Stimulated activated CD4-positive, alpha-beta T cell treated with anti-CD3 and anti-CD28 coated beads, Interleukin-2, amount 100 ng/mL, for 24 hours (primary cell): ENCODE measurements at regions not wholly inside any gene's neighbourhood (a gene's known extent, or its start where the extent isn't known, plus 50 kb on each side); places are given as distances from the start of the nearest gene placed in this dataset.
"Not testable (repeated sequence)": the region's sequence is repeated elsewhere in the genome, so short reads cannot be mapped to it uniquely, and the experiment has no call there.

Experiments
- DNase-seq, 2 donors: peaks; one replicate each; pipeline ENCODE4 v3.0.0-alpha.2; 2020

DNA sequence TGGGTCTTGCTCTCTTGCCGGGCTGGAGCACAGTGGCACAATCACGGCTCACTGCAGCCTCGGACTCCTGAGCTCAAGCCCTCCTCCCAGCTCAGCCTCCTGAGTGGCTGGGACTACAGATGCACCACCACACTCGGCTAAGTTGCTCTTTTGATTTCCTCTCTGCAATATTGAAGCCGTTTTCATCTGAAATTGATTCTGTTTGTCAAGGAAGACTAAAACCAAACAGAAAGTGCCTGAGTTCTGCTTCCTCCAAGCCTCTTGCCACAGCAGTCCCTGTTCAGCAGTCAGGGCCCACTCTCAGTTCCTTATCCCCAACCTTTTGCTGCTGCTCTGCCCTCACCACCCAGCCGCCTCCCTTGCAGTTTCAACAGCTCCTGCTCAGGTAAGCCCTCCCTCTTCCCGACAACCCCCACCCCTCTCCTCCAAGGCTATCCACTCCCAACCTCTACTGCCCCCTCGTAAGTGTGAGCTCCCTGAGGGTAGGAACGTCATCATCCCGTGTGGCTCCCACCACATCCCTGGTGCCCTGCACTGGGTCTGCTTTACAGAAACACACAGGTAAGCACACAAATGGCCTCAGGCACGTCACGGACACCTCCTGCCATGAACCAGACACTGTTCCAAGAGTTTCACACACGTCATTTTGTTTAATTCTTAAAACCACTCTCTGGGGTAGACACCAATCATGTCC lies 70.7 kb upstream of the TAB2 start:
- DNase-seq, result no peak

DNA sequence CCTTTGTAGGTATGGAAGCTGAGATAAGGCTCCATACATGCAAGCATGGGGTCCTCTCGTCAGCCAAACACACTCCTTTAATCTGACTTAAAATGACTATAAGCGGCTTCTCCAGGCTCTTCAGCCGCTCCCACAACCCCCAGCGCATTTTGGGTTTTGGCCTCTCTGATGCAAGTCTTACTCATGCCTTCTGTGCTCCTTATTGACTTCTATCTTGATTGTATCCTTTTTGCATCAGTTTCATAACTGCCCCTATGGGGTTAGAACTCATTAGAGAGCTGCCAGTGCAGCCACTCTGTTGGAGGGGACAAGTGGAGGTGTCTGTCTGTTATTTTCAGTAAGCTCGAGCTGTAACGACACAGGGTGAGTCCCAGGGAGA lies 70.1 kb upstream of the TAB2 start:
- no peak for DNase-seq

DNA sequence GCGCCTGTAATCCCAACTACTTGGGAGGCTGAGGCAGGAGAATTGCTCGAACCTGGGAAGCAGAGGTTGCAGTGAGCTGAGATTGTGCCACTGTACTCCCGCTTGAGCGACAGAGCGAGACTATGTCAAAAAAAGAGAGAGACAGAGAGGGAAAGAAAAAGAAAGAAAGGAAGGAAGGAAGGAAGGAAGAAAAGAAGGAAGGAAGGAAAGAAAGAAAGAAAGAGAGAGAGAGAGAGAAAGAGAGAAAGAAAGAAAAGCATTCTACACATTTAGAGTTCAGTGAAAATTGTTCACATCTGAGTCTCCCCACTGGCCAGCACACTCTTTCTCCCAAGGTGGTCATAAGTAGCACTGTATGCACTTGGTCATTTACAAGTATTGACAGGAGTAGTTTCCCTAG lies 69.2 kb upstream of the TAB2 start:
- not testable (repeated sequence) for DNase-seq

DNA sequence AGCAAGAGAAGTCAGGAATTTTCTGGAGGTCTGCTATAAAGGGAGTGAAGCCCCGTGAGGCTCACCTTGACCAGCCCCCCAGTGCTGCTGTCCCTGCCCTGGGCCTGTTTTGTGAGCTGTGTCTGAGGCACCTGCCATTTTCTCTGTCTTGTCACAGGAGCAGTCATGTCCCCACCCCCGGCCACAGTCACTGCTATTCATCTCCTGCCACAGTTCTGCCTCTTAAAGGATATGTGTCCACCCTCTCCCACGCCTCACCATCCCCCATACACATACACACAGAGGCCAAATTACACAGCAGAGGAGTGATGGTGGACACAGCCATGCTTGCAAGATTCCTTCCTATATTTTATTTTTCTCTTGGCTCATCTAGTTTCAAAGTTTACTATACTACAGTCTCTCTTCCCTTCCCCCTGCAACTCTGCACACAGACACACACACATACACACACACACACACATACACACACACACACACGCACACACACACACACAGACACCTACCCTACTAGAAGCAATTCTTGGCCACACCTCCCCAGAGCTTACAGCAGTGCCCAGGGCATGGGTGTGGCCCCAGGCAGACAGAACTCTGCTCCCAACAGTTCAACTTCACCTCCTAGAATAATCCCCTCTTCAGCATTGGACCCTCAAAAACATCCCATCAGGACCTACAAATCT lies 68.7 kb upstream of the TAB2 start:
- DNase-seq, result no peak

DNA sequence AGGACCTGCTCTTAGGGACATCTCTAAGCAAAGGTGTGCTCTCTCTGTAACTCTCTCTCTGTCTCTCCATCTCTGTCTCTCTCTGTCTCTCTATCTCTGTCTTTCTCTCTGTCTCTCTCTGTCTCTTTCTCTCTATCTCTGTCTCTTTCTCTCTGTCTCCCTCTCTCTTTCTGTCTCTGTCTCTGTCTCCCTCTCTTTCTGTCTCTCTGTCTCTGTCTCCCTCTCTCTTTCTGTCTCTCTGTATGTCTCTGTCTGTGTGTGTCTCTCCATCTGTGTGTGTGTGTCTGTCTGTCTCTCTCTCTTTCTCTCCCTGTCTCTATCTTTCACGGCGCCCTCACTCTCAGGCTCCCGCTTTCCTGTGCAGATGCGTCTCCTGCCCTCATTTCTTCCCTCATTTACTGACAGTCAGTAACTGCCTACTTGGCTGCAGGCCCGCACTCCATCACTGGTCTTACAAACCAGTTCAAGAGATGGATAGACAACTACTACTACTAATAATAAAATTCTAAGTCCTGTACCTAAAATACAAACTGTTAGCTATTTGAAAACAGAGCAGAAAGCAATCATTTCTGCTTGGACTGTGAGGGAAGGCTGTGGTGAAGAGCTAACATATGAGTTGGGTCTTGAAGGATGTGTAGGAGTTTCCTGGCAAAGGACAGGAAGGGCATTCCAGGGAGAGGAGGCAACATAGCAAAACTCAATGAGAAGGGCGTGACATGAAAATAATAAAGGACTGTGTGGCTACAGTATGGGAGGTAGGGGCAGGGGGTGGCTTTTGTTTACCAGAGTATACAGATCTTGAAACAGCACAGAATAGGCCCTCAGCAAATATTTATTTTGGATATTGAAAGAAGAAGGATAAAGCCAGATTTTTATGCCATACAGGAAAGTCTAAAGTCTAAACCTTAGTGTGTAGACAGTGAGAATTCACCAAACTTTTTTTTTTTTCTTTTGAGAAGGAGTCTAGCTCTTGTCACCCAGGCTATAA lies 67.8 kb upstream of the TAB2 start:
- no peak for DNase-seq

DNA sequence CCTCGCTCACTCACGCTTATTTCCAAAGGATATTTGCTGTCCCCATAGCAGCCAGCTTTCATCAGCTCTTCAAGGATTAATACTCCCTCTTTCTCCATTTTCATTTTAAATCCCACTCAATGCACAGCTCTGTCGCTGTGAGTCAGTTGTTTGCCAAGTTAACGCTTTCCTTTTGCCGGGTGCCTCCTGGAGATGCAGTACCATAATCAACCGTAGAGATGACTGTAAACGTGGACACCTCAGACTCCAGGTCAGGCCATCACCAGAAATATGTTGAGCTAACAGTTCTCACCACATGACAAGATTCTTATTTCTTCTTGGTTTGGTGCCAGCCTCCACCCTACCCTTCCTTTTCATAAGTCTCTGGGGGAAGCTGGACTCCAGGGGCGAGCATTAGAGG lies 66.6 kb upstream of the TAB2 start:
- no peak for DNase-seq

DNA sequence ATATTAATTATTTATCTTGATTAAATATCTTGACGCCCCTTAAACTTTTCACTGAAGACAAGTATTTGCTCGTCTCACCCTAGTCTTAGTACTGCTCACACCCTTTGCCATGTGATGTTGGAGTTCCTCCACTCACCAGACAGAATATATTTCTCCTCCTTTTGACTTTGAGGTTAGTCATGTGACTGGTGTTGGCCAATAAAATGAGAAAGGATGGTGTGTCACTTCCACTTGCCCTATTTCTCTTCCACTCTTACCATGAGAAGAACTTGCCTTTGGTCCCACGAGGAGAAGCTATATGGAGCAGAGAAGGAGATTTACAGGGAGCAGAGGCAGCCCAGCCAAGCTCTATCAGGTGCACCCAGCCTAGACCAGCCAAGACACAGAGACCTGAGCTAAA lies 64.9 kb upstream of the TAB2 start:
- no peak for DNase-seq

DNA sequence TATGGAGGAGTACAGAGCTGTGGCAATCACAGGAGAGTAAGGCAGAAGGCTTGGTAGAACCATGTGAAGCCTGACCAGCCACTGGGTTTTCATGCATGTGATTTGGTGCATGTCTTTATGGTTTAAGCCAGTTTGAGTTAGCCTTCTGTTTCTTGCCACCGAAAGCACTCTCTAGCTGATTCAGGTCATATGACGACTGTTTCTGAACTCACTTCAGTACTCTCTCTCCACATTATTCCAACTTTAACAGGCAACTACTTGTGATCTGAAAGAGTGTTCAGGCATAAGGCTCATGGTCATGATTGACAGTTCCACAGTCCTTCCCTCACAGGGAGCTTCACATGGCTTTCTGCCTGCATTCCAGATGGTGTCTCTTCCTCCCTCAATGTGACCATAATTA lies 63.3 kb upstream of the TAB2 start:
- no peak for DNase-seq

DNA sequence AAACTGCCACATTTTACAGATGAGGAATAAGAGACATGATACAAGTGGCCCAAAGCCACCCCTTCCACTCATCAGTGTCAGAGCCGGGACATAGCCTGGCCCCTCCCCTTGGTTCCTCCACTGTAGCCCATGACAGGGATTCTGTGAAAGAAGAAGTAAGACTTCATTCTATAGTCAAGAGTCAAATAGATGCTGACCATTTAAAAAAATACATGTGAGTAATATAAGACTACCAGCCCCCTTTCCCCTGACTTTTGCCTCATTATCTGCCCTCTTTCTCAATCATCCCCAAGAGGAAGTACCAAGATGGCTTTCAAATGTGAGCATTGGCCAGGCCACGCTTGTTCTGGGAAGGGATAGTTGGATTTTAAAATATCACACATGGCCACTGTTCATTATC lies 57.8 kb upstream of the TAB2 start:
- DNase-seq, result no peak

DNA sequence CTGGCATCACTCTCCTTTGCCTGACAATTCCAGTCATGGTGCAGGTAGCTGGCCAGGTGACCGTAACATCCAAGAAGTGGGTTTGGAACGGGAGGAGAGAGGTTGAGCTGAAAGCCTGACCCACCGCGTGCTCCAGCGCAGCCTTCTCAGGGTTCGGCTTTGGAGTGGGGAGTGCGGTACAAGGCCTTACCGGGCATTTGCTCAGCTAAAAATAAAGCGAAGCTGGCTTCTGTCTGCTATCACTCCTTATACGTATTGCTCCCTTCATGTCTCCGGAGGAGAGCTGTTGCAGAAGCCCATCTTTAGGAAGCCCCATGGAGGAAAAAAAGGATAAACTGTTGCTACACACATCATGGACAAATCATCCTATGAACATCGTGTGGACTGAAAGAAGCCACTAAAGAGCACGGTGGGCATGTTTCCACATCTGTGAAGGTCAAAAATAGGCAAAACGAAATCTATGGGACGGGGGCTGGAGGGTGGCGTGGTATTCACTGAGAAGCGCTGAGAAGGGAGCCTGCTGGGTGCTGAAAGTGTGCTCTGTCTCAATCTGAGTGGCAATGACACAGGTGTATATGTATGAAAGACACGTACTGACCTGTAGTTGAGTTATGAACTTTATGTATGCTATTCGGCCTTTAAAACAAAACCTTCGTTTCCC lies 57.2 kb upstream of the TAB2 start:
- no peak for DNase-seq

DNA sequence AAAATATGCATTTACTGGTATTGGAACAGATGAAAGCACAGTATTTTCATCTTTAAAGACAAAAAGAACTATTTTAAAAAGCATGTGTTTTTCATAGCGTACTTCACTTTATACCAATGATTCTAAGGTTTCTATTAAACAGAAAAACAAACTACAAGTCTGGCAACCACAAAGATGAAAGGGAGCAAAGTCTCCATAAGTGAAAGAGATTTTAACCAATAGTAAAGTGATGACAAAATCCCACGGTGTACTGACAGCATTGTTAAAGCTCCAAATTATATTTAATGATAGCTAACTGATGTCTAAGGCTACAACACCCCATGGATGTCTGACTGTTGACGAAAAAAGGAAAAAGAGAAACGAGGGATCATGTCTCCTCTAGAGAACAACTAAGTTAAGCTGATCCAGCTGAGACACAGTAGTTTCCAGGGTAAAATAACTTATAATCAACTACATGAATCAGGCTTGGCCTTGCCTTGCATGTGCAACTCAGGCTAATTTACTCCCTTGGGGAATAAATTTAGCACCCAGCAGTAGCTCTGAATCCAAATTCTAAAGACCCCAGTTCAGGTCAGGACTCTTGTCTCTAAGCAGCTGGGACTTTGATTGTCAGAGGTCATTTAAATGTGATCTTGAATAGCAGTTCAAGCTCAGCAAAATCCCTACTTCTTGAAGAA lies 56.0 kb upstream of the TAB2 start:
- no peak for DNase-seq

DNA sequence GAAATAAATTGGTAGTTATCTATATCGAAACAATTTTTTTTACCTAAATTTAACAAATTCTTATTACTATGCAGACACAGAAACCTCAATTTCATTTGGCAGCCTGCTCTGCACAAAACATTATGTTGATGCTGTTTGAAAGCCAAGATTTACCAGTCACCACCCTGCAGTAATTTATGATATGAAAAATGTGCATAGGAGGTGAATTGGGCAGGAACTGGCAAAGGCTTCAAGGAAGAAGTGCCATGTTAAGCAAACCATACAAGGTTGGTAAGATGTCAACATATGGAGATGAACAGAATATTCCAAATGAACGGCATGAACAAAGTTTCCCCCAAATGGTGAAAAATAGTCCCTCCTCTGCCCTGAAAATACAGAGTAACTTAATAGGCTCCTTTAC lies 54.2 kb upstream of the TAB2 start:
- no peak for DNase-seq

DNA sequence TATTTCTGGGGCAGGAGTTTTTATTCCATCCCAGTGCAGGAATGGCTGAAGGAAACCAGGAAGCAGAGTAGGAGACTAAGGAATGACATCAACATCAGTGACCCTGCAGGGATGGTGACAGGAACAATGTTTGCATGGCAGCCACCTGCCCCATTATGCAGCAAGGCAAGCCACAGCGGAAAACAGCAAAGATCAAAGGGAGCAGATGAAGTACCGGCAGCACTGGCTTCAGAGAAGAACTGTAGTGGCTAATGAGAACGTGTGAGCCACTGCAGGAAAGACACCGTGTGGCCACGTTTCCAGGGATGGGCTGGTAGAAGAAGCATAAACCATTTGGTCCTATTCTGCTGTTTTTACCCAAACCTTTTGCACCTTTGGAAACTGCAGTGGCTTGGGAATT lies 52.9 kb upstream of the TAB2 start:
- peak in 1 of 2 donors; percentile 16 for DNase-seq

DNA sequence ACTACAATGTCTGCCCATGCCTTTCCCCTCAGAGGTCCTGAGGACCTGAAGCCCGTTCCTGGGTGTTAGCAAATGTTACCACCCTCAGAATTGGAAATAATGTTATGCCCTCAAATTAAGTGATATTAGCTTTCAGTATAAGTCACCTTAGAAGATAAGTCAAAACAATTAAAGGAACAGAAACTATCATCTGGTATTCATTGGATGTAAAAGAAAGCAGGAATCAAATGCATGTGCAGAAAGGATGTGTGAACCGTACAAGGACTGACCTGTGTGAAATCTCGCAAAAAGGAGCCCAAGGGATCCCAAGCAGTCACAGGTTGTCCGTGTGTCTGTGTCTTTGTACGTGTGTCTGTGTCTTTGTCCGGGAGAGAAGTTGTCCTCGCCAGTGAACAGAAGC lies 51.6 kb upstream of the TAB2 start:
- no peak for DNase-seq

DNA sequence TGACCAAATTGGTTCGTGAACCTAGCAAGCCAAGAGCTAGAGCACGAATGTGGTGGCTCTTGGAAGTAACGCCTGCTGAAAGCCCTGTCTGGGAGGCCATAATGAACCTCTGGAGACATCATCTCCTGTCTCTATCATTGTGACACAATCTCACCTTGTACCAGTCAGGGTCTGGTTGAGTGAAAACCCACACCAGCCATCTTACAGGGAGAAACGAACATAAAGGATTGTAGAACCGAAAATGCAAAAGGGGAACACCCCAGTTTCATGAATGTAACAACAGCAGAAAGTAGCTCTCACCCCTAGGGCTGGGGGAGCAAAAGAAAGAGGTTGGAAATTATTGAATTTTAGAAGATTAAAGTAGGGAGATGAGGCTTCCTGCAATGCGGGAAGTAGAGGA lies 50.9 kb upstream of the TAB2 start:
- no peak for DNase-seq

DNA sequence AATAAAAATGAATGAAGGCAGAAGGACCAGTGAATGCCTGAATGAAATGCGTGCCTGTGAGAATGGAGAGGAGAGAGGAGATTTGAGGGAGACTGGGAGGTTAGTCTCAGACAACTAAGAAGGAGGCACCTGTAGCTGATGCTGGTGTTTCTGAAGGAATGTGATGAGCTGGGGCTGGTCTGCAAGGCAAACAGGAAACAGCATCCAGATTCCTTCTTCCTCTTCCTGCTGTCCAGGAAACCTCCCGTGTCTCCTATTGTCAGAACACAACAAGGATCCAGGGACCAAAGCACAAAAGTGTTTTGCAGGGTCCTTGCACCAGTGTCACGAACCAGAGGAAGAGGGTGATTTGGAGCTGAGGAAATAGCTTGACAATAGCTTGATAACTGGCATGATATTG lies 50.4 kb upstream of the TAB2 start:
- DNase-seq, result no peak

DNA sequence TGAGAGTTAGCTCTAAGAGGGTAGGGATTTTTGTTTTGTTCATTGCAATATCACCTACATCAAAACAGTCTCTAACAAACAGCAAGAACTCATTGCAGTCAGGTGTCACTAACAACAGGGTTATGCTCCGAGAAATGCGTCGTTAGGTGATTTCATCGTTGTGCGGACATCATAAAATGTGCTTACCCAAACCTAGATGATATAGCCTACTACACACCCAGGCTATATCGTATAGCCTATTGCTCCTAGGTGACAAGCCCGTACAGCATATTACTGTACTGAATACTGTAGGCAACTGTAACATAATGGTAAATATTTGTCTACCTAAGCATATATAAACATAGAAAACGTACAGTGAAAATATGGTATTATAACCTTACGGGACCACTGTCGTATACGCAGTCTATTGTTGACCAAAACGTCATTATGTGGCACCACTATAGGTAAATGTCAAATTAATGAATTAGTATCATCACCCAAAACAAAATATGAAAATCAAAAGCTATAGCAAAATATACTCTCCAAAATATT lies 49.9 kb upstream of the TAB2 start:
- DNase-seq, result no peak
